ENCODE measurements at regions not wholly inside any gene's neighbourhood (a gene's known extent, or its start where the extent isn't known, plus 50 kb on each side); places are given as distances from the start of the nearest gene placed in this dataset.
"Not testable (repeated sequence)": the region's sequence is repeated elsewhere in the genome, so short reads cannot be mapped to it uniquely, and the experiment has no call there.

DNA sequence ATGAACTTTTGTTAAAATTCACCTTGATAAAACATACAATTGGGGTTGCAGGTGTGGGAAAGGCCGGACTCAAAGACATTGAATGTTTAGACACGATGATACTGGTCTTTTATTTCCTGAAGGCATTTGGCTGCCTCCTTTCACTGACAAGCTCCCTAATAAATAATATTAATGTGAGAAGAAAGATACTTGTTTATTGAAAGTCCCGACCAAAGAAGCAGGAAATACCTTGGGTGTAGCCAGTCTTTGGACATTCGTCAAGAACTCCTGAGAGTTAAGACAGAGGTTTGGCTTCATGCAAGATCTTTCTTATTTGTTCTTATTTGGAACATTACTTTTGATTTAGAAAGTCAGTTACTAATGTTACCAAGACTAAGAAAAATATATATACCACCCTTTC is 1133.8 kb upstream of the SEL1L start:
- H3K4me1 ChIP-seq (ENCODE audit: control insufficient read depth in 2 of 2, insufficient read depth in 2 of 2, low read length in 2 of 2) = no peaks in the 10 kb centered on the region
- no peaks in the 10 kb centered on the region for H3K36me3 ChIP-seq (ENCODE audit: control insufficient read depth in 2 of 2, insufficient read depth in 2 of 2, low read length in 1 of 2)
- H3K27ac ChIP-seq (ENCODE audit: low read depth in 1 of 2, low read length in 1 of 2) = no peak overlapping the region
- no peak for DNase-seq (ENCODE audit: low read depth in 6 of 9, low spot score in 9 of 9)
- no peak overlapping the region for H3K4me3 ChIP-seq (ENCODE audit: low read length in 2 of 2)
- H3K9me3 ChIP-seq (ENCODE audit: control insufficient read depth in 2 of 2, insufficient read depth in 1 of 2, low read length in 1 of 2) = no peaks in the 10 kb centered on the region
- H3K27me3 ChIP-seq (ENCODE audit: control insufficient read depth in 2 of 2, insufficient read depth in 1 of 2, low read length in 1 of 2) = no peaks in the 10 kb centered on the region
- WGBS = 55% methylated on average over 4 of the region's 4 CpGs

DNA sequence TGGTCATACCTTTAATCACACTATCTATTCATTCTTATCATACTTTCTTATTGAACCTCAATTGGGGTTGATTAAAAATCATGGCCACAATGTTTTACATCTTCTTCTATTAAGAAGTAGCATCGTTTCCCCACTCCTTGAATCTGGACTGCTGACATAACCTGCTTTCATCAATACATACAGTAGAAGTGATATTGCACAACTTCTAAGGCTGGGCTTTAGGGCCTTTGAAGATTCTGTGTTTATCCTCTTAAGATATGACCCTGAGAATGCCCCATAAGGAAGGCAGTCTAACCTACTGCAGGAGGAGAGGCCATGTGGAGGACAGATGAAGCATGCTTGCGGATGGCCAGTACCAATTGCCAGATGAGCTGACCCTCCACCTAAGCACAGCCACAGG is 1142.8 kb upstream of the SEL1L start:
- Histone ChIP-seq H3K36me3 (ENCODE audit: control insufficient read depth in 2 of 2, insufficient read depth in 2 of 2, low read length in 1 of 2) (no peaks in the 10 kb centered on the region), H3K27ac (ENCODE audit: low read depth in 1 of 2, low read length in 1 of 2) (no peak overlapping the region), H3K9me3 (ENCODE audit: control insufficient read depth in 2 of 2, insufficient read depth in 1 of 2, low read length in 1 of 2) (no peaks in the 10 kb centered on the region), H3K4me1 (ENCODE audit: control insufficient read depth in 2 of 2, insufficient read depth in 2 of 2, low read length in 2 of 2) (no peaks in the 10 kb centered on the region), H3K27me3 (ENCODE audit: control insufficient read depth in 2 of 2, insufficient read depth in 1 of 2, low read length in 1 of 2) (no peaks in the 10 kb centered on the region), H3K4me3 (ENCODE audit: low read length in 2 of 2) (no peak overlapping the region)
- WGBS = 97% methylated on average over 2 of the region's 2 CpGs
- no peak for DNase-seq (ENCODE audit: low read depth in 6 of 9, low spot score in 9 of 9)

DNA sequence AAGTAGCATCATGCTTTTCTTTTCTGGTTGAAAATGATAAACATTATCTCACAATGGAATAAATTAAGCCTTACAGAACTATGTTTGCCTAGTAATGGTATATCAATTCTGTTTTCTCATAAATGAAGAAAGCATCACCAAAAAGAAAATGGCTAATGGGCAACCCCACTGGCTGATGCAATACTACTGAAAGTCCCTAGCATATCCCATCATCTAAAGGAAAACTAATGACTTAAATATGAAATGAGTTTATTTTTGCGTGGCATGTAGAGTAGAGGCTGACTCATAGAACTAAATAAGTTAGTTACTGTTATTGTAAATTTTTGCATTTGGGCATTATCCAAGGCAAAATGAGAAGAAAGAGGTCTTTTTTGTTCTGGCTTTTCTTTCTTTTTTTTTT is 1156.3 kb upstream of the SEL1L start:
- no peak overlapping the region for H3K27ac ChIP-seq (ENCODE audit: low read depth in 1 of 2, low read length in 1 of 2)
- no peaks in the 10 kb centered on the region for H3K36me3 ChIP-seq (ENCODE audit: control insufficient read depth in 2 of 2, insufficient read depth in 2 of 2, low read length in 1 of 2)
- no peaks in the 10 kb centered on the region for H3K4me1 ChIP-seq (ENCODE audit: control insufficient read depth in 2 of 2, insufficient read depth in 2 of 2, low read length in 2 of 2)
- no peak overlapping the region for H3K4me3 ChIP-seq (ENCODE audit: low read length in 2 of 2)
- DNase-seq (ENCODE audit: low read depth in 6 of 9, low spot score in 9 of 9) = no peak
- no peaks in the 10 kb centered on the region for H3K27me3 ChIP-seq (ENCODE audit: control insufficient read depth in 2 of 2, insufficient read depth in 1 of 2, low read length in 1 of 2)
- H3K9me3 ChIP-seq (ENCODE audit: control insufficient read depth in 2 of 2, insufficient read depth in 1 of 2, low read length in 1 of 2) = no peaks in the 10 kb centered on the region
- WGBS = 97% methylated on average over 1 of the region's 1 CpG

DNA sequence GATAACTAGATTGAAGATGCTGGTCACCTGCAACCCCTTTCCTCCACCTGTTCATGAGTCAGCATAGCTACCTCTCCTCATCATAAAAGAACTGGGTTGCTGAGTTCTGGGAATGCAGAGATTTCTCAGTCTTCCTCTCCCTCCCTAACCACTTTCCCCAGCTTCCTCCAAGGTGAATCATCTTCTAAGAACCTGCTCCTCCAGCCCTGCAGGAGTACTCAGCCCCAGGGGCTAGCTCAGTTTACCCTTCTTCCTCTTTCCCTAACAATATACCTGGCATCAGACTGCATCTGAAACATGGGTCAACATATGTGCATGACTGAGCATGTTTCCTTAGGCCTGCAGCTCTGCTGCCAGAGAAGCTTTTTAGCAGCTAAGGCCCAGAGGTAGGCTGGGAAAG is 1157.5 kb upstream of the SEL1L start:
- H3K27ac ChIP-seq (ENCODE audit: low read depth in 1 of 2, low read length in 1 of 2); DNase-seq (ENCODE audit: low read depth in 6 of 9, low spot score in 9 of 9): not testable (repeated sequence)

DNA sequence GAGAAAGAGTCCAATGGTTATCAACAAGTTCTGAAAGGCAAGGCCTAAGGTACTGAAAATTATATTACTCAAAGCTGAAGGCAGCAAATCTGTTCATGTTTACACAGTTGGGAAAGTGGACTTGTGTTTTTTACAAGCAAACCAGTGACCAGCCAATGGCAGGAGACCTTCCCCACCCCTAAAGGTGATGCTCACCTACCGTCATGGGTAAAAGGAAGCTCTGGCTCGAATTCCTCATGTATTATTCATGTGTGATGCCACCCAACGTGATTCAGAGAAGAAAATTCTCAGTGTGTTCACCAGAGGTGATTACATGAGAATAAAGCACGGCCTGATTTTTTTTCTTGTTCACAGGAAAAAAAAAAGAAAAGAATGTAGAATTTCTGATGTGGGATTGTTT is 1161.2 kb upstream of the SEL1L start:
- H3K9me3 ChIP-seq (ENCODE audit: control insufficient read depth in 2 of 2, insufficient read depth in 1 of 2, low read length in 1 of 2) = no peaks in the 10 kb centered on the region
- 90% methylated on average over 4 of the region's 4 CpGs for WGBS
- DNase-seq (ENCODE audit: low read depth in 6 of 9, low spot score in 9 of 9) = no peak
- no peak overlapping the region for H3K4me3 ChIP-seq (ENCODE audit: low read length in 2 of 2)
- no peaks in the 10 kb centered on the region for H3K4me1 ChIP-seq (ENCODE audit: control insufficient read depth in 2 of 2, insufficient read depth in 2 of 2, low read length in 2 of 2)
- H3K27me3 ChIP-seq (ENCODE audit: control insufficient read depth in 2 of 2, insufficient read depth in 1 of 2, low read length in 1 of 2) = no peaks in the 10 kb centered on the region
- no peaks in the 10 kb centered on the region for H3K36me3 ChIP-seq (ENCODE audit: control insufficient read depth in 2 of 2, insufficient read depth in 2 of 2, low read length in 1 of 2)
- no peak overlapping the region for H3K27ac ChIP-seq (ENCODE audit: low read depth in 1 of 2, low read length in 1 of 2)

More for the DNA sequence above, 1157.5 kb upstream of the SEL1L start:
- not testable (repeated sequence) for H3K4me1 ChIP-seq (ENCODE audit: control insufficient read depth in 2 of 2, insufficient read depth in 2 of 2, low read length in 2 of 2); H3K9me3 ChIP-seq (ENCODE audit: control insufficient read depth in 2 of 2, insufficient read depth in 1 of 2, low read length in 1 of 2); H3K4me3 ChIP-seq (ENCODE audit: low read length in 2 of 2); H3K36me3 ChIP-seq (ENCODE audit: control insufficient read depth in 2 of 2, insufficient read depth in 2 of 2, low read length in 1 of 2); H3K27me3 ChIP-seq (ENCODE audit: control insufficient read depth in 2 of 2, insufficient read depth in 1 of 2, low read length in 1 of 2)

DNA sequence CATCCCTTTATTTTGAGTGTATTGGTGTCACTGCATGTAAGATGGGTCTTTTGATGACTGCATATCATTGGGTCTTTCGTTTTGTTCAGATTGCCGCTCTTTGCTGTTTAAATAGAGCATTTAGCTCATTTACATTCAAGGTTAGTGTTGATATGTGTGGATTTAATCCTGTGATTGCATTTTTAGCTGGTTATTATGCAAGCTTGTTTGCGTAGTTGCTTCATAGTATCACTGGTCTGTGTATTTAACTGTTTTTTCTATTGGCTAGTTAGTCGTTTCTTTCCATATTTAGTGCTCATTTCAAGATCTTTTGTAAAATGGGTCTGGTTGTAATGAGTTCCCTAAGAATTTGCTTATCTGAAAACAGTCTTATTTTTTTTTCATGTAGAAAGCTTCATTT is 1170.6 kb upstream of the SEL1L start:
- no peaks in the 10 kb centered on the region for H3K9me3 ChIP-seq (ENCODE audit: control insufficient read depth in 2 of 2, insufficient read depth in 1 of 2, low read length in 1 of 2)
- H3K27me3 ChIP-seq (ENCODE audit: control insufficient read depth in 2 of 2, insufficient read depth in 1 of 2, low read length in 1 of 2) = no peaks in the 10 kb centered on the region
- no peak overlapping the region for H3K27ac ChIP-seq (ENCODE audit: low read depth in 1 of 2, low read length in 1 of 2)
- DNase-seq (ENCODE audit: low read depth in 6 of 9, low spot score in 9 of 9) = no peak
- WGBS = 70% methylated on average over 4 of the region's 4 CpGs
- H3K36me3 ChIP-seq (ENCODE audit: control insufficient read depth in 2 of 2, insufficient read depth in 2 of 2, low read length in 1 of 2) = no peaks in the 10 kb centered on the region
- H3K4me3 ChIP-seq (ENCODE audit: low read length in 2 of 2) = no peak overlapping the region
- no peaks in the 10 kb centered on the region for H3K4me1 ChIP-seq (ENCODE audit: control insufficient read depth in 2 of 2, insufficient read depth in 2 of 2, low read length in 2 of 2)

DNA sequence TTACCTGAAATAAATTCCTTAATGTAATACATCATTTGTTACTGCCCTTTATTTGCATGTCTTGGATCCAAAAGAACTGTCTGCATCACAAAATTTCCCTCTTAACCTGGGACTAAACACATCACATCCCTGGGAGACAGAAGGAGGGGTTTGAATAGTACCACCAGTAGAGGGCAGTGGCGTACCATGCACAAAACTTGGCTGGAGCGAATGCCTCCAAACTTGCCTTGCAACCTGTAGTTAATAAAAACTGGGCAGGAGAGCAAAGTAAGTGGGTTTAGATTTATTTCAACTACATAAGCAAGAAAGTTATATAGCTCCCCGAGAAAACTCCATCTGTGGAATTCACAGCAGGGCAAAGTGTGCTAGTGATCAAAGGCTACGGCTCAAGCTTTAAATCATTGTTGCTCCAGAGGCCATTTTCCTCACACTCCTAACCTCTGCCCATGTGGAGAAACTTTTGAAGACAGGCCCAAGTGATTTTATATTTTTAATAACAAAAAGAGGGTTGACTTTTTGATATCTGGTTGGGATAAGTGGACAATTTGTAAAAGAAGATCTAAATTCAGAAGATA is 1176.7 kb upstream of the SEL1L start:
- no peak overlapping the region for H3K27ac ChIP-seq (ENCODE audit: low read depth in 1 of 2, low read length in 1 of 2)
- H3K4me1 ChIP-seq (ENCODE audit: control insufficient read depth in 2 of 2, insufficient read depth in 2 of 2, low read length in 2 of 2) = no peaks in the 10 kb centered on the region
- no peaks in the 10 kb centered on the region for H3K27me3 ChIP-seq (ENCODE audit: control insufficient read depth in 2 of 2, insufficient read depth in 1 of 2, low read length in 1 of 2)
- no peak overlapping the region for H3K4me3 ChIP-seq (ENCODE audit: low read length in 2 of 2)
- WGBS = 38% methylated on average over 4 of the region's 4 CpGs
- no peaks in the 10 kb centered on the region for H3K36me3 ChIP-seq (ENCODE audit: control insufficient read depth in 2 of 2, insufficient read depth in 2 of 2, low read length in 1 of 2)
- DNase-seq (ENCODE audit: low read depth in 6 of 9, low spot score in 9 of 9) = peak in 6 of 9 donors; percentile 1 to 38 (median 18)
- H3K9me3 ChIP-seq (ENCODE audit: control insufficient read depth in 2 of 2, insufficient read depth in 1 of 2, low read length in 1 of 2) = no peaks in the 10 kb centered on the region

DNA sequence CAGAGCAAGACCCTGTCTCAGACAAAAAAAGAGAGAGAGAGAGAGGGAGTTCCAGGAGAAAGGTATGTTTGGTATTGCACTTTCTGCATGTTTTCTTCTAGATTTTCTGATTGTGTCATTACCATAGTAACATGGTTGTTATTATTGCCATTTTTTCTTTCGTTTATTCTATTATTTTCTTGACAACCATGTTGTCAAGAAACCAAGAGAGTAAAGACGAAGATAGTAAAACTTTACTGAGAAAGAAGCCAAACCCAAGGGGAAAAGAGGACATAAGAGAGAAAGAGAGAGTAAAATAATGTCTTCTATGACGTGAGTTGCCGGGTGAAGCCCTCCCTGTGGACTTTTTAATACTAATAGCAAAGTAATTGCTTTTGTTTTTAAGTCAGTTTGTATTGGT is 1186.0 kb upstream of the SEL1L start:
- no peaks in the 10 kb centered on the region for H3K27me3 ChIP-seq (ENCODE audit: control insufficient read depth in 2 of 2, insufficient read depth in 1 of 2, low read length in 1 of 2)
- H3K4me3 ChIP-seq (ENCODE audit: low read length in 2 of 2) = no peak overlapping the region
- no peak overlapping the region for H3K27ac ChIP-seq (ENCODE audit: low read depth in 1 of 2, low read length in 1 of 2)
- no peaks in the 10 kb centered on the region for H3K9me3 ChIP-seq (ENCODE audit: control insufficient read depth in 2 of 2, insufficient read depth in 1 of 2, low read length in 1 of 2)
- H3K36me3 ChIP-seq (ENCODE audit: control insufficient read depth in 2 of 2, insufficient read depth in 2 of 2, low read length in 1 of 2) = no peaks in the 10 kb centered on the region
- WGBS = 75% methylated on average over 4 of the region's 4 CpGs
- no peaks in the 10 kb centered on the region for H3K4me1 ChIP-seq (ENCODE audit: control insufficient read depth in 2 of 2, insufficient read depth in 2 of 2, low read length in 2 of 2)
- DNase-seq (ENCODE audit: low read depth in 6 of 9, low spot score in 9 of 9) = no peak

DNA sequence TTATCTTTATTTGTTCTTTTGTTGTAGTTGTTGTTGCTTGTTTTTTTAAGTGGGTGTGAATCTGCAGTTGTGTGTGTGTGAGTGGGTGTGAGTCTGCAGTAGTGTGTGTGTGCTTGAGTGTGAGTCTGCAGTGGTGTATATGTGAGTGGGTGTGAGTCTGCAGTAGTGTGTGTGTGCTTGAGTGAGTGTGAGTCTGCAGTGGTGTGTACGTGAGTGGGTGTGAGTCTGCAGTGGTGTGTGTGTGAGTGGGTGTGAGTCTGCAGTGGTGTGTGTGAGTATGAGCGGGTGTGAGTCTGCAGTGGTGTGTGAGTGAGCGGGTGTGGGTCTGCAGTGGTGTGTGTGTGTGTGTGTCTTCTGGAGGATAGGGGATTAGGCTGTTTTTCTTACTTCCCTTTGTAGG is 1186.8 kb upstream of the SEL1L start:
- WGBS = 69% methylated on average over 3 of the region's 3 CpGs
- H3K4me3 ChIP-seq (ENCODE audit: low read length in 2 of 2) = no peak overlapping the region
- no peaks in the 10 kb centered on the region for H3K4me1 ChIP-seq (ENCODE audit: control insufficient read depth in 2 of 2, insufficient read depth in 2 of 2, low read length in 2 of 2)
- H3K36me3 ChIP-seq (ENCODE audit: control insufficient read depth in 2 of 2, insufficient read depth in 2 of 2, low read length in 1 of 2) = no peaks in the 10 kb centered on the region
- no peaks in the 10 kb centered on the region for H3K27me3 ChIP-seq (ENCODE audit: control insufficient read depth in 2 of 2, insufficient read depth in 1 of 2, low read length in 1 of 2)
- H3K27ac ChIP-seq (ENCODE audit: low read depth in 1 of 2, low read length in 1 of 2) = peak overlapping the region; percentile 40 to 41
- no peak for DNase-seq (ENCODE audit: low read depth in 6 of 9, low spot score in 9 of 9)
- H3K9me3 ChIP-seq (ENCODE audit: control insufficient read depth in 2 of 2, insufficient read depth in 1 of 2, low read length in 1 of 2) = no peaks in the 10 kb centered on the region

DNA sequence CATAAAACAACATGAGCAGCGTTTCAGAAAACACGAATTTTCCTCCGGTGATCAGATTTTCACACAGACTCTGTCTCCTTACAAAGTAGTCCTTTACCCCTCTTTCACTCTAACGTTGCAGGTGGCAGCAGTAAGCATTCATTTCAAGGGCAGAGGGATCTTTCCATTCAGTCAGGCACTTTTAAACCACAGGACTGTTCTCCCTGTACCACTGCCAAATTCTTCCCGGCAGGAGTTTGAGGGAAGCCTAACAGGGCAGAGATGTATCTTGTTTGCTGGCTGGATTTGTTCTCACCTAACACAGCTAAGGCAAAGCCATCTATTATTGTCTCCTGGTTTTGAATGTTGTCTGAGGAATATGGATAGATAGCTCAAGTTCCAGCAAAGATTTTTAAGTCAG is 1187.3 kb upstream of the SEL1L start:
- H3K4me3 ChIP-seq (ENCODE audit: low read length in 2 of 2) = no peak overlapping the region
- DNase-seq (ENCODE audit: low read depth in 6 of 9, low spot score in 9 of 9) = peak in 1 of 9 donors; percentile 16

More for the DNA sequence above, 1187.3 kb upstream of the SEL1L start:
- Histone ChIP-seq H3K4me1 (ENCODE audit: control insufficient read depth in 2 of 2, insufficient read depth in 2 of 2, low read length in 2 of 2) (no peaks in the 10 kb centered on the region), H3K27ac (ENCODE audit: low read depth in 1 of 2, low read length in 1 of 2) (peak overlapping the region in 1 of 2 donors; percentile 45), H3K36me3 (ENCODE audit: control insufficient read depth in 2 of 2, insufficient read depth in 2 of 2, low read length in 1 of 2) (no peaks in the 10 kb centered on the region), H3K9me3 (ENCODE audit: control insufficient read depth in 2 of 2, insufficient read depth in 1 of 2, low read length in 1 of 2) (no peaks in the 10 kb centered on the region), H3K27me3 (ENCODE audit: control insufficient read depth in 2 of 2, insufficient read depth in 1 of 2, low read length in 1 of 2) (no peaks in the 10 kb centered on the region)
- 74% methylated on average over 5 of the region's 5 CpGs for WGBS

Data from thymus (tissue), 11 donors.